GM12878 (cell line): ENCODE measurements at regions not wholly inside any gene's neighbourhood (a gene's known extent, or its start where the extent isn't known, plus 50 kb on each side); places are given as distances from the start of the nearest gene placed in this dataset.
"Not testable (repeated sequence)": the region's sequence is repeated elsewhere in the genome, so short reads cannot be mapped to it uniquely, and the experiment has no call there.

Experiments used
- ATAC-seq: fragments of 200-7000 bp; cut with Tn5 transposase; 3 replicates; pipeline ENCODE4 v1.9.1; 2020; ENCODE audit warnings: mild to moderate bottlenecking, moderate library complexity
- BruUV-seq: library from RNA; stranded (reverse); fragments of 400-500 nt; replicated peaks from 2 replicates; lab custom pipeline; 2021; lab: Mats Ljungman, UMichigan
- CTCF ChIA-PET: fragments of 300-600 bp; sonication (Branson Sonifier 250); formaldehyde crosslinking; extraction: SDS; loops from one replicate; lab custom pipeline; 2021; ENCODE audit warnings: inconsistent platforms; lab: Yijun Ruan, JAX
- POLR2A ChIA-PET: fragments of 350-600 bp; formaldehyde crosslinking; extraction: SDS; loops from one replicate; lab custom pipeline; 2021; ENCODE audit warnings: inconsistent platforms; lab: Charles Lee
- RAD21 ChIA-PET: fragments of 300-600 bp; sonication (Branson Sonifier 250); formaldehyde crosslinking; loops from one replicate; lab custom pipeline; 2023; ENCODE audit warnings: antibody characterized with exemption; ENCODE audit not compliant: unreplicated experiment; lab: Charles Lee
- SMC1A ChIA-PET: fragments of 300-600 bp; sonication (Branson Sonifier 250); formaldehyde crosslinking; loops from one replicate; lab custom pipeline; 2023; ENCODE audit not compliant: unreplicated experiment, uncharacterized antibody; lab: Charles Lee
- DNase-seq: peaks from one replicate; pipeline ENCODE4 v3.0.0-alpha.2; 2011; ENCODE audit warnings: low read depth, low spot score
- FAIRE-seq: peaks from 3 replicates; lab custom pipeline; 2011; peaks lifted over from hg19 to GRCh38; lab: Jason Lieb, UNC
- H2AFZ ChIP-seq: 2 replicates; pipeline ENCODE4 v1.6.0; 2011; ENCODE audit warnings: low read depth, low read length, control low read depth; ENCODE audit not compliant: control insufficient read depth
- H3K27ac ChIP-seq: 2 replicates; pipeline ENCODE4 v1.5.1; 2011; ENCODE audit warnings: control low read depth; ENCODE audit not compliant: control insufficient read depth, insufficient read depth
- H3K27me3 ChIP-seq, 2 experiments: replicated peaks in 1 of 2; 2 replicates each; pipeline versions ENCODE4 v1.6.0 to v1.6.1; 2011; ENCODE audit warnings: low read length in 1 of 2; ENCODE audit not compliant: control insufficient read depth in 2 of 2, insufficient read depth in 2 of 2
- H3K36me3 ChIP-seq, 2 experiments: 2 replicates each; pipeline ENCODE4 v1.5.1; 2011; ENCODE audit warnings: low read length in 1 of 2; ENCODE audit not compliant: control insufficient read depth in 2 of 2, insufficient read depth in 2 of 2
- H3K4me1 ChIP-seq: 2 replicates; pipeline ENCODE4 v1.6.1; 2011; ENCODE audit warnings: mild to moderate bottlenecking, low read length, moderate library complexity, mixed read lengths; ENCODE audit not compliant: control insufficient read depth, insufficient read depth
- H3K4me2 ChIP-seq: 2 replicates; pipeline ENCODE4 v1.6.0; 2011; ENCODE audit warnings: control low read depth; ENCODE audit not compliant: control insufficient read depth, insufficient read depth
- H3K4me3 ChIP-seq: fragments of 200-600 bp; sonication (generic); 2 replicates; pipeline ENCODE4 v1.5.1; 2016
- H3K79me2 ChIP-seq: 2 replicates; pipeline ENCODE4 v1.6.0; 2011; ENCODE audit warnings: low read length; ENCODE audit not compliant: control insufficient read depth, insufficient read depth
- H3K9ac ChIP-seq: 2 replicates; pipeline ENCODE4 v1.8.0; 2011; ENCODE audit warnings: low read length, control low read depth, mixed read lengths; ENCODE audit not compliant: control insufficient read depth, insufficient read depth
- H3K9me3 ChIP-seq: replicated peaks from 3 replicates; pipeline ENCODE4 v1.5.1; 2011; ENCODE audit warnings: mild to moderate bottlenecking, low read length; ENCODE audit not compliant: control insufficient read depth, insufficient read depth
- H4K20me1 ChIP-seq: 2 replicates; pipeline ENCODE4 v1.6.0; 2011; ENCODE audit not compliant: control insufficient read depth, insufficient read depth
- ATF7 ChIP-seq: fragments of 450-650 bp; IDR thresholded peaks from 2 replicates; pipeline ENCODE4 v1.6.1; 2016; ENCODE audit warnings: low read depth, mild to moderate bottlenecking
- GATAD2B ChIP-seq: fragments of 450-650 bp; conservative IDR thresholded peaks from 2 replicates; pipeline ENCODE4 v1.6.1; 2017; ENCODE audit warnings: low read depth, mild to moderate bottlenecking, moderate library complexity
- LARP7 ChIP-seq: fragments of 450-650 bp; IDR thresholded peaks from 2 replicates; pipeline ENCODE4 v1.6.1; 2017; ENCODE audit warnings: mild to moderate bottlenecking
- NFIC ChIP-seq: IDR thresholded peaks from 2 replicates; pipeline ENCODE4 v1.6.1; 2012; ENCODE audit warnings: low read depth, mild to moderate bottlenecking, inconsistent platforms, low read length, moderate library complexity
- PAX8 ChIP-seq: fragments of 450-650 bp; IDR thresholded peaks from 2 replicates; pipeline ENCODE4 v1.6.1; 2017; ENCODE audit warnings: mild to moderate bottlenecking, moderate library complexity
- RAD21 ChIP-seq: IDR thresholded peaks from 2 replicates; pipeline ENCODE4 v1.6.1; 2011; ENCODE audit warnings: mild to moderate bottlenecking, low read depth, low read length, moderate library complexity; ENCODE audit not compliant: insufficient read depth
- RUNX3 ChIP-seq: IDR thresholded peaks from 2 replicates; pipeline ENCODE4 v1.6.1; 2012; ENCODE audit warnings: low read length, inconsistent platforms
- YBX1 ChIP-seq: fragments of 450-650 bp; IDR thresholded peaks from 2 replicates; pipeline ENCODE4 v1.6.1; 2016; ENCODE audit warnings: antibody characterized with exemption
- ZNF217 ChIP-seq: fragments of 450-650 bp; IDR thresholded peaks from 2 replicates; pipeline ENCODE4 v1.6.1; 2017; ENCODE audit warnings: antibody characterized with exemption, mild to moderate bottlenecking
- ZNF274 ChIP-seq: IDR thresholded peaks from one replicate; pipeline ENCODE4 v1.8.0; 2011; ENCODE audit not compliant: insufficient read length, insufficient read depth
- WGBS: methylation state at CpG from one replicate; pipeline ENCODE4 v1.1.6; 2016; ENCODE audit warnings: low lambda C conversion rate; ENCODE audit not compliant: insufficient replicate concordance, insufficient coverage; ENCODE audit errors: missing lambda C conversion rate; 5-methylcytosine and 5-hydroxymethylcytosine counted together
- in situ Hi-C: fragments of 300-500 bp; cut with MboI; formaldehyde crosslinking; loops from 9 replicates; pipeline ENCODE4 v1.14.3; 2018; ENCODE audit warnings: mixed read lengths
- intact Hi-C: fragments of 100-400 bp; cut with micrococcal nuclease; formaldehyde crosslinking; loops from one replicate; pipeline ENCODE4 v1.14.2; 2022; ENCODE audit not compliant: unreplicated experiment
- TF ChIP-seq, protein P1 (sequence below): IDR thresholded peaks from 2 replicates; pipeline ENCODE4 v1.6.1; 2011; ENCODE audit warnings: low read depth, low read length, improper control_type of control experiment, borderline replicate concordance
- TF ChIP-seq, protein P2 (sequence below): fragments of 450-650 bp; IDR thresholded peaks from 2 replicates; pipeline ENCODE4 v1.6.1; 2017; ENCODE audit warnings: mild to moderate bottlenecking, low read depth, inconsistent platforms; ENCODE audit not compliant: poor library complexity, severe bottlenecking

DNA sequence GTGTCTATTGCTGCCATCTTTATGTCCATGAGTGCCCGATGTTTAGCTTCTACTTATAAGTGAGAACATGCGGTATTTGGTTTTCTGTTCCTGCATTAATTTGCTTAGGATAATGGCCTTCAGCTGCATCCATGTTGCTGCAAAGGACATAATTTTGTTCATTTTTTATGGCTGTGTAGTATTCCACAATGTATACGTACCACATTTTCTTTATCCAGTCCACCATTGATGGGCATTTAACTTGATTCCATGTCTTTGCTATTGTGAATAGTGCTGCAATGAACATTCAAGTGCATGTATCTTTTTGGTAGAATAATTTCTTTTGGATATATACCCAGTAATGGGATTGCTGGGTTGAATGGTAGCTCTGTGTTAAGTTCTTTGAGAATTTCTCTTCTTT is 376.3 kb upstream of the PROK2 start:
- H2AFZ ChIP-seq, H4K20me1 ChIP-seq, H3K9me3 ChIP-seq, ATAC-seq, H3K4me3 ChIP-seq, H3K36me3 ChIP-seq, H3K4me2 ChIP-seq, DNase-seq, H3K9ac ChIP-seq, BruUV-seq, H3K79me2 ChIP-seq, RAD21 ChIA-PET, H3K27me3 ChIP-seq, FAIRE-seq, H3K27ac ChIP-seq: not testable (repeated sequence)
- ChIA-PET SMC1A (interaction anchor here (1.2 to 6.6 kb wide), 2 partner anchors 8 to 81 kb away, joined by 3 to 46 read pairs; no protein-coding TSS in a partner anchor), CTCF (interaction anchor here (1.5 kb wide), 1 partner anchor 59 kb away, joined by 3 read pairs; no protein-coding TSS in a partner anchor), POLR2A (interaction anchor here (1.2 kb wide), 1 partner anchor 9 kb away, joined by 3 read pairs; no protein-coding TSS in a partner anchor)
- intact Hi-C loops (loop anchor here (5.0 to 10.0 kb wide), 5 partner anchors 106 to 524 kb away; no protein-coding TSS in a partner anchor), in situ Hi-C loops (loop anchor here (5.0 kb wide), 1 partner anchor 179 kb away; no protein-coding TSS in a partner anchor)
- peaks cover 47% of the 10 kb centered on the region for H3K4me1 ChIP-seq
- 99% methylated on average over 3 of the region's 3 CpGs for WGBS

DNA sequence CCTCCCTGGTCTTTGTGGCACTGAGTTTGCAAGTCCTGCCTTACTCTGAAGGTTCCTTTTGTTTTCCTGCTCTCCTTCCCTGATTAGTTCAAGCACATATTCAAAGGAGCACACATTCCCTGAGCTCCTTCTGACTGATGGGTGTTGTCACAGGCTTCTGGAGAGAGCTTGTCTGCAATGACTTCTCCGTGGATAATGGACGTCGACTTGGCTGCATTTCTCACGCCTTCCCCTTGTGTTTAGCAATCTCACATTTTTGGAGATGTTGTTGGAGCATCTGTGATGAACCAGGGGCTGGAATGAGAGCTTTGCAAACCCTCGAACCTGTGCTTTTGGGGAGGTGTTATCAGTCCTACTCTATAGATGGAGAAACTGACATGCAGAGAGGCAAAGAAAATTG is 375.4 kb upstream of the PROK2 start:
- no TSS peak for BruUV-seq
- no peak overlapping the region for H3K9ac ChIP-seq
- no peaks in the 10 kb centered on the region for H3K27me3 ChIP-seq
- H3K4me2 ChIP-seq, result no peak overlapping the region
- no peak for TF ChIP-seq RAD21
- TF ChIP-seq YBX1, result no peak
- no peak for TF ChIP-seq ZNF217
- TF ChIP-seq LARP7, result no peak
- TF ChIP-seq ATF7, result no peak
- no peak for TF ChIP-seq ZNF274
- TF ChIP-seq, protein P1, sequence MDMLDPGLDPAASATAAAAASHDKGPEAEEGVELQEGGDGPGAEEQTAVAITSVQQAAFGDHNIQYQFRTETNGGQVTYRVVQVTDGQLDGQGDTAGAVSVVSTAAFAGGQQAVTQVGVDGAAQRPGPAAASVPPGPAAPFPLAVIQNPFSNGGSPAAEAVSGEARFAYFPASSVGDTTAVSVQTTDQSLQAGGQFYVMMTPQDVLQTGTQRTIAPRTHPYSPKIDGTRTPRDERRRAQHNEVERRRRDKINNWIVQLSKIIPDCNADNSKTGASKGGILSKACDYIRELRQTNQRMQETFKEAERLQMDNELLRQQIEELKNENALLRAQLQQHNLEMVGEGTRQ, result no peak
- no peak for TF ChIP-seq GATAD2B
- TF ChIP-seq, protein P2, sequence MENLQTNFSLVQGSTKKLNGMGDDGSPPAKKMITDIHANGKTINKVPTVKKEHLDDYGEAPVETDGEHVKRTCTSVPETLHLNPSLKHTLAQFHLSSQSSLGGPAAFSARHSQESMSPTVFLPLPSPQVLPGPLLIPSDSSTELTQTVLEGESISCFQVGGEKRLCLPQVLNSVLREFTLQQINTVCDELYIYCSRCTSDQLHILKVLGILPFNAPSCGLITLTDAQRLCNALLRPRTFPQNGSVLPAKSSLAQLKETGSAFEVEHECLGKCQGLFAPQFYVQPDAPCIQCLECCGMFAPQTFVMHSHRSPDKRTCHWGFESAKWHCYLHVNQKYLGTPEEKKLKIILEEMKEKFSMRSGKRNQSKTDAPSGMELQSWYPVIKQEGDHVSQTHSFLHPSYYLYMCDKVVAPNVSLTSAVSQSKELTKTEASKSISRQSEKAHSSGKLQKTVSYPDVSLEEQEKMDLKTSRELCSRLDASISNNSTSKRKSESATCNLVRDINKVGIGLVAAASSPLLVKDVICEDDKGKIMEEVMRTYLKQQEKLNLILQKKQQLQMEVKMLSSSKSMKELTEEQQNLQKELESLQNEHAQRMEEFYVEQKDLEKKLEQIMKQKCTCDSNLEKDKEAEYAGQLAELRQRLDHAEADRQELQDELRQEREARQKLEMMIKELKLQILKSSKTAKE, result no peak
- no peak for TF ChIP-seq RUNX3
- TF ChIP-seq NFIC, result no peak
- no peak for TF ChIP-seq PAX8
- ChIA-PET SMC1A (interaction anchor here (0.5 to 6.6 kb wide), 2 partner anchors 80 to 325 kb away, joined by 4 to 46 read pairs; no protein-coding TSS in a partner anchor), POLR2A (no interaction called here), RAD21 (interaction anchor here (1.1 kb wide), 1 partner anchor 82 kb away, joined by 4 read pairs; no protein-coding TSS in a partner anchor), CTCF (interaction anchor here (0.8 to 1.7 kb wide), 4 partner anchors 10 to 186 kb away, joined by 3 to 5 read pairs (median 3); no protein-coding TSS in a partner anchor)
- no peaks in the 10 kb centered on the region for H4K20me1 ChIP-seq
- DNase-seq (no peak), ATAC-seq (no peak), FAIRE-seq (no peak)
- no peaks in the 10 kb centered on the region for H3K36me3 ChIP-seq
- intact Hi-C loops, result loop anchor here (5.0 to 10.0 kb wide), 5 partner anchors 107 to 524 kb away; no protein-coding TSS in a partner anchor
- no peak overlapping the region for H3K27ac ChIP-seq
- H3K4me3 ChIP-seq, result no peak overlapping the region
- in situ Hi-C loops, result loop anchor here (5.0 kb wide), 1 partner anchor 178 kb away; no protein-coding TSS in a partner anchor
- WGBS, result 100% methylated on average over 5 of the region's 5 CpGs
- peaks cover 42% of the 10 kb centered on the region for H3K4me1 ChIP-seq
- H2AFZ ChIP-seq, result no peak overlapping the region
- no peaks in the 10 kb centered on the region for H3K79me2 ChIP-seq
- H3K9me3 ChIP-seq, result no peaks in the 10 kb centered on the region
